HG02870 (cell line): ENCODE measurements at regions not wholly inside any gene's neighbourhood (a gene's known extent, or its start where the extent isn't known, plus 50 kb on each side); places are given as distances from the start of the nearest gene placed in this dataset.
A peak's percentile ranks its signal among the peaks of the same experiment; 100 is the strongest.
"Not testable (repeated sequence)": the region's sequence is repeated elsewhere in the genome, so short reads cannot be mapped to it uniquely, and the experiment has no call there.

ENCODE experiments used
- ATAC-seq: cut with Tn5 transposase; IDR thresholded peaks from one replicate; pipeline ENCODE4 v1.9.1; 2021; ENCODE audit warnings: mild to moderate bottlenecking, moderate library complexity; ENCODE audit not compliant: unreplicated experiment

GRCh38 chr4:179163147-179163546, 1720.9 kb upstream of the AGA start:
- no peak for ATAC-seq

GRCh38 chr4:179164267-179164999, 1722.2 kb upstream of the AGA start:
- no peak for ATAC-seq

GRCh38 chr4:179165000-179165738, 1722.9 kb upstream of the AGA start:
- ATAC-seq, result no peak

DNA sequence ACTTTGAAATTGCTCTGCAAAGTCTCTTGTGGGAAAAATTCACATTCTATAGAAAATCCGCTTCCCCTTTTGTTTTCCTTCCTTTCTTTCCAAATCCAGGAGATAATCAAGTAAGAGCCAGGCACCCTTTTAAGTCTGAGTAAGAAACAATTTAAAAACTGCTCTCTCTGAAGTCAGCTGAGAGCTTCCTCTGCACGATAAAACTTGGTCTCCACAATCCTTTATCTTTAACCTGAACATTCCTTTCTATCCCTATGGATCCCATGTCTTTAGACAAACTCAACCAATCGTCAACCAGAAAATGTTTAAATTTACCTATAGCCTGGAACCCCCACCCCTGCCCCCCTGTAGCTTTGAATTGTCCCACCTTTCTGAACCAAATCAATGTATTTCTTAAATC, 1723.6 kb upstream of the AGA start:
- no peak for ATAC-seq

DNA sequence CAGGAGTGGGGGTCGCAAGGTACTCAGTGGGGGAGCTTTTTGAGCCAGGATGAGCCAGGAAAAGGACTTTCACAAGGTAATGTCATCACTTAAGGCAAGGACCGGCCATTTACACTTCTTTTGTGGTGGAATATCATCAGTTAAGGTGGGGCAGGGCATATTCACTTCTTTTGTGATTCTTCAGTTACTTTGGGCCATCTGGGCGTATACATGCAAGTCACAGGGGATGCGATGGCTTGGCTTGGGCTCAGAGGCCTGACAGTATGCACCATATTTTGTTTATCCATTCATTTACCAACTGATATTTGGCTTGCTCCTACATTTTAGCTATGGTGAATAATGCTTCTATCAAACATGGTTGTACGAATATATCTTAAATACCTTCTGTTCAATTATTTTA, 1728.1 kb upstream of the AGA start:
- ATAC-seq, result not testable (repeated sequence)

DNA sequence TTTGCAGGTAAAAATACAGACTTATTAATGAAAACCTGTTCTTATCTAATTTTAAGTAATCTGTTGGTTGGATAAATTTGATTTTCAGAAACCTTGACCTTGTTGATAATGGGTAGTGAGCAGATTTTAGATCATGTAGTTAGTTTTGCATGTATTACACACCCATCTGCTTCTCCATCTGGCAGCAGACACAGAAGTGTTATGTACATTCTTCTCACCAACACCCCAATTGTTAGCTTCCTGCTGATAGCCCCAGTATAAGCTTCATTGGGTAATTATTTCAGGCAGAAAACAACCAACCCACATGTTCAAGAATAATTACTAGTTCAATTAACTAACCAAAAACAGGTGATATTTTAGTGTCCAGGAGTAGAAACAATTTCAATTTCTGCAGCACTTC, 1740.5 kb upstream of the AGA start:
- no peak for ATAC-seq

DNA sequence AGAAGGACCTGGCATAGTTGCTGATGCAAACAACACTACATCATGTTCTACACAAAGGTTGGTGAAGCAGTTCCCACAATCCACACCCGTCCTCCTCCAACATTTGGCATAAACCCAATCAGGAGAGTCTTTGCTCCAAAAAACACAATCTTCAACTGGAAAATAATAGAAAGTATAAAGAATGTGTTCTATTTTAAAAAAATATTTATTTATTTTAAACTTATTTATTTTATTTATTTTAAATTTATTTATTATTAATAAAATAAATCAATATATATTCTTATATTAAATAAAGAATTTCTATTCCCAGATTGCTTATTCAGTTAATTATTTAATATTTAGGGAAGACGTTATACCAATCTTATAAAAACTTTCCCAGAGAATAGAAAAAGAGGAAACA, 1753.7 kb upstream of the AGA start:
- no peak for ATAC-seq

DNA sequence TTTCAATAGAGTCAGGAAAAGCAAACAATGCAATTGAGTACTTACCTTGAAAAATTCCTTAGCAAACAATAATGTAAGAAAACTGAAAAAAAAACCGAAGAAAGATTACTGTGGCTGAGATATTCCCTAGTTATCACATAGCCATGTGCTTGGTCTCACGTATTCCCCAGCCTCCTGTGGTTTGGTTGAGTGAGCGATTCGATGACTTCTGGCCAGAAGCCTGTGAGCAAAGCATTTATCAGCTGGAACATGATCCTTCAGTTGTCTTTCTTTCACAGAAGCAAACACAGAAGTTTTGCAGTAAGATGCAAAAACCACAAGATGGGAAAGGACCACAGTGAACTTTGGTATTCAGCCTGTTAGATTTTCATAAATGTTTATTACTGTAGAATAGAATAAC, 1754.3 kb upstream of the AGA start:
- ATAC-seq, result no peak

DNA sequence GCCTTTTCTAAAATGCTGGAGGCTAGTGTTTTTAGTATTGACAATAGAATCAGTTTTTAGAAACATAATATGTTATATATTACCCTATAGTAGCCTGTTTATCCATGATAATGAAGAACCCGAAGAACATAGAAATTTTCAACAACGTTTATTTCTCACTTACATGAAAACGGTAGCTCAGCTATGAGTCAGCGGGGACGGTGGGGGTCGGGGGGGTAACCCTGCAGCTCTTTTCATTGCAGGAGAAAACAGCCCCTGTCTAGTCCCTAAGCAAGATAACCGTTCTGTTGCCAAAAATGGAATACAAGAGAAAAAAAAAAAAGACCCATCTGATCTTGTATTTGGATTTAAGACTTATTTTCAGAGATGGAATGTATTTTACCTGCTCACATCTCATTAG, 1758.4 kb upstream of the AGA start:
- no peak for ATAC-seq

DNA sequence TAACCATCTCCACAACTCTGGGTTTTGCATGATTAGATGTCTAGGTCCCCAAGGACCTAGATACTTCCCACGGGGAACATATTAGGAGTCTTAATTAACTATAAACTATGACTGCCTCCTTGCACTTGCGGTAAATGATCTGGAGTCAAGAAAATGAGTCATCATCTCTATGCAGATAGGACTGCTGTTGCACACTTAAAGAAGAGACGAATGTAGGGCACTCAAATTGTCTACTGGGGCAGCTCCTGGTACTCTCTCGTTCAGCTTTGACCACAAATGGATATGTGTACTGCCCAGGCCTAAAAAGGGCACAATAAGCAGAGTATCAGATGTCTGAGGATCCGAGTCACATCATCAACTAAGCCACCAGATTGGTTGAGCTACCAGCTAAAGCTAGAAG, 1783.4 kb upstream of the AGA start:
- no peak for ATAC-seq

DNA sequence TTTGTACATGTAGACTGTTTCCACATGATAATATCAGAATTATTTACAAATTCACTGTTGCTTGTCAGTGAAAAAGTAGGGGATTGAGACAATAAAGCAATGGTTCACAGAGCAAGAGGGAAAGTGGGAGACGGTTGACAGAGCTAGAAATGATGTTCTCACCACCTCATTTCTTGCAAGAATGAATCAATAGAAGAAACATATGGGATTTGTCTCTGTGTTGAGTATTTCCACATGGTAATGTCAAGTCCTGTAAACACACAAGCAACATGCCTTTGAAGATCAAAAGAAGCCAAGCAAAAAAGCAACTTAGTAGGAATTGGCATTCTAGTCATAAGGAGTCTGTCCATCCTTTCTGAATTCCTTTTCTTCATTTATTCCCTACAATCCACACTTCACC, 1806.6 kb upstream of the AGA start:
- ATAC-seq, result no peak

DNA sequence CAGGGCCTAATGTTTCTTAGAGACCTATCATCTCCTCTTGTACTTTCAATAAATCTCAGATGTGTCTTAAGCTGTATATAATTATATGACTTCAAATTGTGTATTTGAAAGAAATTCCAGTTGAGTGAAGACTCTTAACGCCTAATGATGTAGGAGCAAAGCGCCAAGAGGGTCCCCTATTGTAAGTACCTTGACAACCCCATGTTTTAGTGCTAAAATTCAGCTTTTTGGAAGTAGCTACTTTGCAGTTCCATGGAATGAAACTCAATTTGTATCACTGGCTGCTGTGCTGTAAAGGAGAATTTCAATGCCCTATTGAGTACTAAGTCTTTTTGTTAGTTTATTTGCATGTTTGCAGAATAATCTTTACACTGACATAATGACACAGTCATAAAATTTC, 1826.6 kb upstream of the AGA start:
- no peak for ATAC-seq

DNA sequence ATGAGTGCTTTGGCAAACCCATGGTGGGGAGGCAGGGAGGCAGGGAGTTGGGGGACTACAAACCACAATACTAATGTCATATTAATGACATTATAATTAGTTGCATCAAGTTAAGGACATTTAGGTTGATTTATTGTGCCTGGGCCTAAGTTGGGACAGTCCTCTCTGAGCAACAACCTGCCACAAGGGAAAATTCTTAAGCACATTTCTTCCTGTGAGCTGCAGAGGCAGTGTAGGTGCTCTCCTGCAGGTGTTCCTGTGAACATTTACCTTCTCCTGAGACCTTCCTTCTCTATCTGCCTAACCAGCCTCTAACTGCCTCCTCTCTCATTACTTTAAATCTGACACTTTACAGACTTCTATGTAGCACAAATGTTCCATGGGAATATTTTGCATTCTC, 1830.0 kb upstream of the AGA start:
- no peak for ATAC-seq

DNA sequence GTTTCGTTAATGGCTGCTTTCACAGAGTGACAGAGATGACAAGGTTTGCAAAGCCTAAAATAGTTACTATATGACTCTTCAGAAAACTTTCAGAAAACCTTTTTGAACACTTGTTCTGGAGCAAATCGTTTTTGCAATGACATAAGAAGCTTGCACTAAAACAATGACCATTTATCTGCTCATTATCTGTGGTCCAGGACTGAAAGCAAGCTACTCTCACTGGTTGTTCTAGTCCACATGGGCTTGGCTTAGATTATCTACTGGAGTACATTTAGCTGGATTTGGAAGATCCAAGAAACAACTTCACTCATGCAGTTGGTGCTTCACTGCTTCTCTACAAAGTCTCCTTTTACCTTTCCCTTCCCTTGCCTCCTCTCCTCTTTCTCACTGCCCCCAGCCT, 1836.4 kb upstream of the AGA start:
- no peak for ATAC-seq

DNA sequence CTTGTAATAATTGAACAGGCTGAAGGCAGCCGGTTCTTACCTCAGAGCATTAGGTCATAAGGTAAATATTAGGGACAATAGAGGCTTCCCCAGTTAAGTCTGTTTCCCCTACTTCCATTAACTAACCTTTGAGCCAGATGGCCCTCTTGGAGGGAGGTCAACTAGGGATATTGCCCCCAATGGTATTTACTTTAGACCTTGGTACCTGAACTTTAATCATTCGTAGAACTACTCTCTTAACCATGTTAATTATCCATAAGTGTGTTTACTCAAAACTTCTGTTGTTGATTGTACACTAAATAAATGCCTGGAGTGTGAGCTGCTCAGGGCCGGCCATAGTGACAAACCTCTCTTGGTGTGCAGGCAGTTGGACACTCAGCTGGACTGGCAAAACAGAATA, 1843.5 kb upstream of the AGA start:
- no peak for ATAC-seq

DNA sequence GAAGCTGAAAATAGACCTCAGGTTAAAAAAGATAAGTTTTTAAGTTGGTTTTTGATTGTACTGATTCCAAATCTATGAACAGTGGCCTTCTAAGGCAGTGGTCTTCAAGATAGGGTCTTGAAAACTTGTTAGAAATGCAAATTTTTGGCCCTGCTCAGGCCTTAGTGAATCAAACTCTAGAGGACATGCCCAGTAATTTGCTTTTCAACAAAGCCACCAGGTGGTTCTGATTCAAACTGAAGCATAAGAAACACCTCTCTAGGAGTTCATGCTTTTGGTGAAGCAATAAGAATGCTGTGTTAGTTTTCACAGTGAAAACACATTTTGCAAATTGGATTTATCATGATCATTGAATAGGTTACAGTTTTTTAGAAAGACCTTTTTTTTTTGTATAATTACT, 1849.4 kb upstream of the AGA start:
- ATAC-seq, result no peak

GRCh38 chr4:179292468-179292867, 1850.2 kb upstream of the AGA start:
- no peak for ATAC-seq

GRCh38 chr4:179307297-179308136, 1865.3 kb upstream of the AGA start:
- peak; percentile 89 for ATAC-seq

DNA sequence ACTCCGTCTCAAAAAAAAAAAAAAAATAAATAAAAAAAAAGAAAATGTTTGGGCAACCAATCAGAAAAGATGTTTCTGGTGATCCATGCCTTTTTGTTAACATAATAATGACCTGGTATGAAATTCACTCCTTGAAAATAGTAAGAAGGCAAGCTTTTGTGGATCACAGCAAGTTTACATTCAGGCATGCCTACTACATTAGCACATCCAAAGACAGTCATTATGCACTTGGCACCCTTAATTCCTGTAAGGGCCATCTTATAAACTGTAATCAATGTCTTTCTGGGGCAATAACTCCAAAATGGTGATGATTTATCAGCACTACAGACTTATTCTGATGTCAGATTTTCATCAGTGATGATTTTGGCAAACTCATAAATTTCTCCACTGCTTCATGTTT, 1871.6 kb upstream of the AGA start:
- ATAC-seq, result no peak

- ATAC-seq, result no peak
Observed at GRCh38 chr4:179325181-179325580, 1882.9 kb upstream of the AGA start.

- ATAC-seq, result no peak
Observed at GRCh38 chr4:179328627-179329026, 1886.4 kb upstream of the AGA start.

DNA sequence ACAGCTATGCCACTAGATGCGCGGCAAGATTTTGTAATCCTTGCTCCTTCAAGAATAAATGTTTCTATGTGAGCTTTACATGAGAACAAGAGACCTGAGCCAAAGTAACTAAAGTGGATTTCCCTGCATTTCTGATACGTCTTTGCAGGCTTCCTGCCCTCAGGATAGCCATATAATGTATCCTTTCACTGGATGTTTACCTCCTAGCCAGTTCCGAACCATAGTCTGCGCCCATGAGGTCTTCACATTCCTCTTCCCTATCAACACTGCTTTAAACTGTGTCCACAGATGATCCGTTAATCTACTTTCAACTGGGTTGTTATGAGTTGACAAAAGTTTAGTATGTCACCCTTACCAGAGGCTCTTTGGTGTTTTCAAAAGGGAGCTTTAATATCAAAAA, 1889.1 kb upstream of the AGA start:
- no peak for ATAC-seq
